Fibroblast of lung (primary cell): ENCODE measurements at regions not wholly inside any gene's neighbourhood (a gene's known extent, or its start where the extent isn't known, plus 50 kb on each side); places are given as distances from the start of the nearest gene placed in this dataset.

Experiments
- DNase-seq, 2 donors: peaks; one replicate each; pipeline versions ENCODE4 v3.0.0 to v3.0.0-alpha.2; 2010; ENCODE audit warnings: low read depth in 2 of 2
- H2AFZ ChIP-seq: 2 replicates; pipeline ENCODE4 v1.5.1; 2012; ENCODE audit warnings: low read length, control low read depth, inconsistent platforms
- H3K27ac ChIP-seq: 2 replicates; pipeline ENCODE4 v1.5.1; 2011; ENCODE audit warnings: low read length, control low read depth; ENCODE audit not compliant: insufficient read depth
- H3K27me3 ChIP-seq: 2 replicates; pipeline ENCODE4 v1.5.1; 2011; ENCODE audit warnings: mild to moderate bottlenecking, low read length; ENCODE audit not compliant: control insufficient read depth, insufficient read depth
- H3K36me3 ChIP-seq: 2 replicates; pipeline ENCODE4 v1.5.1; 2011; ENCODE audit warnings: low read length; ENCODE audit not compliant: control insufficient read depth, insufficient read depth
- H3K4me1 ChIP-seq: 2 replicates; pipeline ENCODE4 v1.5.1; 2011; ENCODE audit warnings: low read length; ENCODE audit not compliant: control insufficient read depth, insufficient read depth; ENCODE audit errors: extremely low read depth
- H3K4me2 ChIP-seq: 2 replicates; pipeline ENCODE4 v1.5.1; 2011; ENCODE audit warnings: low read length, control low read depth; ENCODE audit not compliant: insufficient read depth; ENCODE audit errors: extremely low read depth
- H3K4me3 ChIP-seq, 4 experiments: fragments of 200-600 bp in 1 of 4; sonication (generic) in 1 of 4; replicated peaks in 1 of 4; 2 replicates each; pipeline ENCODE4 v1.5.1; 2011 to 2016; ENCODE audit warnings: low read length in 4 of 4, low read depth in 3 of 4, mild to moderate bottlenecking in 3 of 4, control low read depth in 2 of 4, inconsistent platforms in 1 of 4, mixed read lengths in 1 of 4; ENCODE audit not compliant: insufficient read depth in 1 of 4; ENCODE audit errors: control extremely low read depth in 1 of 4
- H3K79me2 ChIP-seq: 2 replicates; pipeline ENCODE4 v1.5.1; 2012; ENCODE audit warnings: mild to moderate bottlenecking, low read length, inconsistent platforms; ENCODE audit not compliant: control insufficient read depth, insufficient read depth
- H3K9ac ChIP-seq: 2 replicates; pipeline ENCODE4 v1.5.1; 2011; ENCODE audit warnings: mild to moderate bottlenecking, low read length, control low read depth; ENCODE audit not compliant: insufficient read depth
- H3K9me3 ChIP-seq: 2 replicates; pipeline ENCODE4 v1.5.1; 2012; ENCODE audit warnings: low read depth, low read length; ENCODE audit not compliant: control insufficient read depth, insufficient read depth
- H4K20me1 ChIP-seq: 2 replicates; pipeline ENCODE4 v1.5.1; 2011; ENCODE audit warnings: low read length; ENCODE audit not compliant: control insufficient read depth, insufficient read depth; ENCODE audit errors: extremely low read depth
- CTCF ChIP-seq, 2 donors: IDR thresholded peaks in 1 of 2; conservative IDR thresholded peaks in 1 of 2; 1 replicate in 1 of 2; 2 replicates in 1 of 2; pipeline ENCODE4 v1.5.1; 2011 to 2012; ENCODE audit warnings: low read length in 2 of 2, control low read depth in 1 of 2, inconsistent platforms in 1 of 2, low read depth in 1 of 2, mild to moderate bottlenecking in 1 of 2
- EZH2 ChIP-seq: IDR thresholded peaks from 2 replicates; pipeline ENCODE4 v1.5.1; 2012; ENCODE audit warnings: low read length, control low read depth, mild to moderate bottlenecking; ENCODE audit errors: missing control alignments

- H3K4me1 ChIP-seq: no peaks in the 10 kb centered on the region
- H3K9me3 ChIP-seq: no peaks in the 10 kb centered on the region
- no peak overlapping the region for H3K9ac ChIP-seq
These were observed 918.1 kb upstream of the TMPRSS15 start for GRCh38 chr21:19321688-19322087.

GRCh38 chr21:19322360-19322759, 918.8 kb upstream of the TMPRSS15 start:
- Histone ChIP-seq H3K9me3 (no peaks in the 10 kb centered on the region), H3K27ac (no peak overlapping the region), H4K20me1 (no peaks in the 10 kb centered on the region), H3K4me1 (no peaks in the 10 kb centered on the region), H3K4me2 (no peak overlapping the region), H3K27me3 (no peaks in the 10 kb centered on the region), H2AFZ (no peak overlapping the region), H3K4me3 (no peak overlapping the region), H3K79me2 (no peaks in the 10 kb centered on the region), H3K9ac (no peak overlapping the region), H3K36me3 (no peaks in the 10 kb centered on the region)
- peak in 1 of 2 donors; percentile 1 for DNase-seq
- TF ChIP-seq EZH2 (no peak), CTCF (conservative IDR thresholded peaks at IDR 0.05 in 1 of 2, IDR thresholded peaks at IDR 0.05 in 1 of 2; ENCODE audit: low read depth in 1 of 2, low read length in 2 of 2) (no peak)

More at GRCh38 chr21:19321688-19322087, 918.1 kb upstream of the TMPRSS15 start:
- H3K36me3 ChIP-seq: no peaks in the 10 kb centered on the region
- no peak for DNase-seq
- no peak overlapping the region for H3K4me2 ChIP-seq
- H3K4me3 ChIP-seq: no peak overlapping the region
- no peaks in the 10 kb centered on the region for H3K79me2 ChIP-seq
- H3K27ac ChIP-seq: no peak overlapping the region
- no peak overlapping the region for H2AFZ ChIP-seq
- no peaks in the 10 kb centered on the region for H3K27me3 ChIP-seq
- TF ChIP-seq EZH2: no peak
- TF ChIP-seq CTCF (conservative IDR thresholded peaks at IDR 0.05 in 1 of 2, IDR thresholded peaks at IDR 0.05 in 1 of 2; ENCODE audit: low read depth in 1 of 2, low read length in 2 of 2): no peak
- no peaks in the 10 kb centered on the region for H4K20me1 ChIP-seq

GRCh38 chr21:19326531-19327319, 923.1 kb upstream of the TMPRSS15 start:
- Histone ChIP-seq H3K27me3 (no peaks in the 10 kb centered on the region), H3K4me2 (no peak overlapping the region), H3K27ac (no peak overlapping the region), H3K4me1 (no peaks in the 10 kb centered on the region), H4K20me1 (no peaks in the 10 kb centered on the region), H3K9me3 (no peaks in the 10 kb centered on the region), H2AFZ (no peak overlapping the region), H3K4me3 (no peak overlapping the region), H3K79me2 (no peaks in the 10 kb centered on the region), H3K36me3 (no peaks in the 10 kb centered on the region), H3K9ac (no peak overlapping the region)
- TF ChIP-seq CTCF (conservative IDR thresholded peaks at IDR 0.05 in 1 of 2, IDR thresholded peaks at IDR 0.05 in 1 of 2; ENCODE audit: low read depth in 1 of 2, low read length in 2 of 2): no peak
- no peak for TF ChIP-seq EZH2
- DNase-seq: no peak
